H9 (cell line): ENCODE measurements at regions not wholly inside any gene's neighbourhood (a gene's known extent, or its start where the extent isn't known, plus 50 kb on each side); places are given as distances from the start of the nearest gene placed in this dataset.
A peak's percentile ranks its signal among the peaks of the same experiment; 100 is the strongest.

Experiments used
- DNase-seq: peaks from one replicate; pipeline ENCODE4 v3.0.0-alpha.2; 2017
- H2AFZ ChIP-seq: one replicate; pipeline ENCODE4 v1.6.1; 2013; ENCODE audit warnings: mild to moderate bottlenecking, low read length, control low read depth, moderate library complexity
- H2AK5ac ChIP-seq: 2 replicates; pipeline ENCODE4 v1.6.1; 2013; ENCODE audit warnings: low read length, control low read depth, mixed read lengths; ENCODE audit not compliant: insufficient read length
- H2BK120ac ChIP-seq: one replicate; pipeline ENCODE4 v1.6.1; 2013; ENCODE audit warnings: low read depth, mild to moderate bottlenecking, low read length, control low read depth, inconsistent platforms; ENCODE audit not compliant: poor library complexity, severe bottlenecking
- H2BK12ac ChIP-seq: 2 replicates; pipeline ENCODE4 v1.6.1; 2013; ENCODE audit warnings: low read length, control low read depth, mixed read lengths, low read depth; ENCODE audit not compliant: insufficient read length
- H2BK15ac ChIP-seq: 2 replicates; pipeline ENCODE4 v1.6.1; 2013; ENCODE audit warnings: low read depth, low read length, control low read depth
- H2BK20ac ChIP-seq: one replicate; pipeline ENCODE4 v1.6.1; 2013; ENCODE audit warnings: low read depth, mild to moderate bottlenecking, low read length, control low read depth, inconsistent platforms; ENCODE audit not compliant: poor library complexity, severe bottlenecking
- H2BK5ac ChIP-seq: 2 replicates; pipeline ENCODE4 v1.6.1; 2013; ENCODE audit warnings: low read length, control low read depth, mixed read lengths; ENCODE audit not compliant: insufficient read length
- H3K14ac ChIP-seq: 2 replicates; pipeline ENCODE4 v1.6.1; 2013; ENCODE audit warnings: low read length, control low read depth; ENCODE audit not compliant: insufficient read depth
- H3K18ac ChIP-seq: 2 replicates; pipeline ENCODE4 v1.6.1; 2013; ENCODE audit warnings: low read depth, mild to moderate bottlenecking, mixed read lengths, low read length, control low read depth; ENCODE audit not compliant: insufficient read length
- H3K23ac ChIP-seq: 2 replicates; pipeline ENCODE4 v1.6.1; 2013; ENCODE audit warnings: low read length, control low read depth, mixed read lengths, low read depth; ENCODE audit not compliant: insufficient read length
- H3K23me2 ChIP-seq: 2 replicates; pipeline ENCODE4 v1.6.1; 2013; ENCODE audit warnings: low read depth, mild to moderate bottlenecking, mixed read lengths, low read length, control low read depth; ENCODE audit not compliant: insufficient read length, poor library complexity, severe bottlenecking
- H3K27ac ChIP-seq: 2 replicates; pipeline ENCODE4 v1.5.1; 2013; ENCODE audit warnings: low read length, control low read depth, mixed read lengths, low read depth; ENCODE audit not compliant: insufficient read length
- H3K27me3 ChIP-seq: 2 replicates; pipeline ENCODE4 v1.6.1; 2013; ENCODE audit warnings: low read length, control low read depth, inconsistent platforms; ENCODE audit not compliant: insufficient read depth
- H3K4ac ChIP-seq: 2 replicates; pipeline ENCODE4 v1.6.1; 2013; ENCODE audit warnings: low read depth, mild to moderate bottlenecking, control low read depth, inconsistent platforms, low read length, moderate library complexity
- H3K4me1 ChIP-seq: 2 replicates; pipeline ENCODE4 v1.6.1; 2013; ENCODE audit warnings: low read length, control low read depth, inconsistent platforms; ENCODE audit not compliant: insufficient read depth
- H3K4me2 ChIP-seq: 2 replicates; pipeline ENCODE4 v1.6.1; 2013; ENCODE audit warnings: low read length, control low read depth, mixed read lengths; ENCODE audit not compliant: insufficient read length, insufficient read depth
- H3K56ac ChIP-seq: 2 replicates; pipeline ENCODE4 v1.6.1; 2013; ENCODE audit warnings: low read depth, mild to moderate bottlenecking, mixed read lengths, low read length, control low read depth; ENCODE audit not compliant: insufficient read length
- H3K79me1 ChIP-seq: 2 replicates; pipeline ENCODE4 v1.6.1; 2013; ENCODE audit warnings: low read depth, mild to moderate bottlenecking, moderate library complexity, low read length, control low read depth, inconsistent platforms; ENCODE audit not compliant: insufficient read depth, poor library complexity, severe bottlenecking
- H3K79me2 ChIP-seq: 2 replicates; pipeline ENCODE4 v1.6.1; 2013; ENCODE audit warnings: low read length, control low read depth, inconsistent platforms; ENCODE audit not compliant: insufficient read depth
- H3K9ac ChIP-seq: 2 replicates; pipeline ENCODE4 v1.6.1; 2013; ENCODE audit warnings: low read length, control low read depth, mixed read lengths; ENCODE audit not compliant: insufficient read length; ENCODE audit errors: extremely low read depth
- H3K9me3 ChIP-seq: one replicate; pipeline ENCODE4 v1.6.1; 2013; ENCODE audit warnings: low read depth, low read length, inconsistent platforms; ENCODE audit not compliant: control insufficient read depth
- H3T11ph ChIP-seq: one replicate; pipeline ENCODE4 v1.6.1; 2013; ENCODE audit warnings: mild to moderate bottlenecking, low read length, control low read depth, inconsistent platforms
- H4K20me1 ChIP-seq: one replicate; pipeline ENCODE4 v1.6.1; 2013; ENCODE audit not compliant: control insufficient read depth, insufficient read length, insufficient read depth
- H4K5ac ChIP-seq: 2 replicates; pipeline ENCODE4 v1.6.1; 2013; ENCODE audit warnings: low read depth, mild to moderate bottlenecking, mixed read lengths, low read length, control low read depth; ENCODE audit not compliant: insufficient read length
- H4K8ac ChIP-seq: replicated peaks from 2 replicates; pipeline ENCODE4 v1.6.1; 2013; ENCODE audit warnings: low read length, control low read depth, mixed read lengths, low read depth; ENCODE audit not compliant: insufficient read length
- H4K91ac ChIP-seq: 2 replicates; pipeline ENCODE4 v1.6.1; 2013; ENCODE audit warnings: low read depth, mild to moderate bottlenecking, moderate library complexity, mixed read lengths, low read length, control low read depth; ENCODE audit not compliant: insufficient read length
- H3K27ac Mint-ChIP-seq, 3 experiments: 2 replicates in 2 of 3; 3 replicates in 1 of 3; pipeline ENCODE4 v1.8.0; 2020 to 2021; ENCODE audit warnings: mixed read lengths in 3 of 3, mild to moderate bottlenecking in 1 of 3, moderate library complexity in 1 of 3
- H3K27me3 Mint-ChIP-seq: 2 replicates; pipeline ENCODE4 v1.8.0; 2021; ENCODE audit warnings: low read depth, mild to moderate bottlenecking, moderate library complexity, mixed read lengths
- H3K36me3 Mint-ChIP-seq, 3 experiments: 2 replicates in 2 of 3; 3 replicates in 1 of 3; pipeline ENCODE4 v1.8.0; 2020 to 2021; ENCODE audit warnings: low read depth in 3 of 3, mixed read lengths in 3 of 3; ENCODE audit not compliant: insufficient read depth in 1 of 3
- H3K4me1 Mint-ChIP-seq, 2 experiments: 2 replicates each; pipeline ENCODE4 v1.8.0; 2020; ENCODE audit warnings: mixed read lengths in 2 of 2
- H3K4me3 Mint-ChIP-seq, 2 experiments: 2 replicates in 1 of 2; 3 replicates in 1 of 2; pipeline ENCODE4 v1.8.0; 2020 to 2021; ENCODE audit warnings: mild to moderate bottlenecking in 2 of 2, mixed read lengths in 2 of 2, moderate library complexity in 1 of 2
- H3K9me3 Mint-ChIP-seq, 2 experiments: 2 replicates in 1 of 2; 3 replicates in 1 of 2; pipeline ENCODE4 v1.8.0; 2020; ENCODE audit warnings: mild to moderate bottlenecking in 2 of 2, mixed read lengths in 2 of 2, moderate library complexity in 1 of 2
- CTCF ChIP-seq: fragments of 200-600 bp; sonication (generic); conservative IDR thresholded peaks from 3 replicates; pipeline ENCODE4 v1.8.0; 2021; ENCODE audit warnings: antibody characterized with exemption, mild to moderate bottlenecking
- WGBS: extraction: QIAGEN DNeasy Blood & Tissue Kit; methylation state at CpG from one replicate; pipeline ENCODE4 v1.1.7; 2013; ENCODE audit warnings: missing lambda C conversion rate, low lambda C conversion rate, mixed read lengths; ENCODE audit not compliant: insufficient read length; ENCODE audit errors: extremely low coverage; 5-methylcytosine and 5-hydroxymethylcytosine counted together

- no peaks in the 10 kb centered on the region for H3K9me3 Mint-ChIP-seq
- no peaks in the 10 kb centered on the region for H3K36me3 Mint-ChIP-seq
- no peak overlapping the region for H3K4me3 Mint-ChIP-seq
- H3K9ac ChIP-seq, result no peak overlapping the region
- H3K23ac ChIP-seq, result no peak overlapping the region
- no peak overlapping the region for H2BK15ac ChIP-seq
- no peak overlapping the region for H2BK12ac ChIP-seq
- H3K14ac ChIP-seq, result no peak overlapping the region
- no peak overlapping the region for H4K5ac ChIP-seq
- no peak overlapping the region for H2BK5ac ChIP-seq
- no peak overlapping the region for H2AK5ac ChIP-seq
- H3K18ac ChIP-seq, result no peak overlapping the region
- H3K79me2 ChIP-seq, result no peaks in the 10 kb centered on the region
- no peaks in the 10 kb centered on the region for H3K79me1 ChIP-seq
- H2AFZ ChIP-seq, result no peak overlapping the region
- H4K20me1 ChIP-seq, result no peaks in the 10 kb centered on the region
- no peaks in the 10 kb centered on the region for H3K27me3 ChIP-seq
- H3K4me2 ChIP-seq, result no peak overlapping the region
- peaks cover 8% of the 10 kb centered on the region; the same call in 1 of the 2 replicates for H3K4me1 ChIP-seq
- no peak overlapping the region for H2BK120ac ChIP-seq
- H4K91ac ChIP-seq, result no peak overlapping the region
- H3K27ac Mint-ChIP-seq, result peak overlapping the region in 1 of 3 experiments; percentile 0; a peak in 2 of 7 replicates
- no peak overlapping the region for H2BK20ac ChIP-seq
- DNase-seq, result no peak
- no peak overlapping the region for H3K56ac ChIP-seq
- H3K27me3 Mint-ChIP-seq, result no peaks in the 10 kb centered on the region
- H3K4me1 Mint-ChIP-seq, result peaks cover 22 to 24% of the 10 kb centered on the region in 2 experiments
- no peaks in the 10 kb centered on the region for H3K23me2 ChIP-seq
- H3K27ac ChIP-seq, result no peak overlapping the region
- no peak overlapping the region for H4K8ac ChIP-seq
- no CpG with 5 or more reads among the region's 3 CpGs for WGBS
- no peaks in the 10 kb centered on the region for H3K9me3 ChIP-seq
- H3K4ac ChIP-seq, result no peak overlapping the region
- no peak for TF ChIP-seq CTCF
- no peak overlapping the region for H3T11ph ChIP-seq
Measured at GRCh38 chr16:6374821-6375220, 957.8 kb upstream of the RBFOX1 start.
